ENCODE measurements at regions not wholly inside any gene's neighbourhood (a gene's known extent, or its start where the extent isn't known, plus 50 kb on each side); places are given as distances from the start of the nearest gene placed in this dataset.

GRCh38 chr15:72864681-72865080 is 81.1 kb upstream of the ADPGK start:
- H3K27me3 ChIP-seq (ENCODE audit: insufficient read depth, low read length), result no peaks in the 10 kb centered on the region
- no peak overlapping the region for H3K27ac ChIP-seq (ENCODE audit: low read depth, low read length)
- H3K79me2 ChIP-seq (ENCODE audit: insufficient read depth, low read length), result no peaks in the 10 kb centered on the region
- no peak for DNase-seq (ENCODE audit: insufficient read length, low spot score, missing footprints)
- no peaks in the 10 kb centered on the region for H3K4me1 ChIP-seq (ENCODE audit: insufficient read depth, low read length)
- H3K4me3 ChIP-seq (ENCODE audit: insufficient read depth, low read length), result no peak overlapping the region
- H3K4me2 ChIP-seq (ENCODE audit: insufficient read depth, low read length), result no peak overlapping the region
- no peaks in the 10 kb centered on the region for H3K9me3 ChIP-seq (ENCODE audit: low read depth, low read length)
- no peak for TF ChIP-seq CTCF (IDR thresholded peaks at IDR 0.05; ENCODE audit: extremely low read depth, low read depth, low read length)
- no peaks in the 10 kb centered on the region for H3K36me3 ChIP-seq (ENCODE audit: insufficient read depth, low read length)
- no peak overlapping the region for H2AFZ ChIP-seq (ENCODE audit: low read length)
- H4K20me1 ChIP-seq (ENCODE audit: insufficient read depth, low read length), result no peaks in the 10 kb centered on the region

- Histone ChIP-seq H3K79me2 (ENCODE audit: insufficient read depth, low read length) (no peaks in the 10 kb centered on the region), H3K27me3 (ENCODE audit: insufficient read depth, low read length) (no peaks in the 10 kb centered on the region), H3K4me2 (ENCODE audit: insufficient read depth, low read length) (no peak overlapping the region), H3K4me1 (ENCODE audit: insufficient read depth, low read length) (no peaks in the 10 kb centered on the region), H3K36me3 (ENCODE audit: insufficient read depth, low read length) (no peaks in the 10 kb centered on the region), H3K27ac (ENCODE audit: low read depth, low read length) (no peak overlapping the region), H3K4me3 (ENCODE audit: insufficient read depth, low read length) (no peak overlapping the region), H3K9me3 (ENCODE audit: low read depth, low read length) (no peaks in the 10 kb centered on the region), H2AFZ (ENCODE audit: low read length) (no peak overlapping the region), H4K20me1 (ENCODE audit: insufficient read depth, low read length) (no peaks in the 10 kb centered on the region)
- no peak for TF ChIP-seq CTCF (IDR thresholded peaks at IDR 0.05; ENCODE audit: extremely low read depth, low read depth, low read length)
- DNase-seq (ENCODE audit: insufficient read length, low spot score, missing footprints), result no peak
Measured at GRCh38 chr15:72861354-72861910, 77.9 kb upstream of the ADPGK start.

- no peaks in the 10 kb centered on the region for H3K27me3 ChIP-seq (ENCODE audit: insufficient read depth, low read length)
- no peak overlapping the region for H3K4me3 ChIP-seq (ENCODE audit: insufficient read depth, low read length)
- no peaks in the 10 kb centered on the region for H3K36me3 ChIP-seq (ENCODE audit: insufficient read depth, low read length)
- no peak for DNase-seq (ENCODE audit: insufficient read length, low spot score, missing footprints)
- no peak overlapping the region for H2AFZ ChIP-seq (ENCODE audit: low read length)
- no peaks in the 10 kb centered on the region for H3K79me2 ChIP-seq (ENCODE audit: insufficient read depth, low read length)
- no peak overlapping the region for H3K4me2 ChIP-seq (ENCODE audit: insufficient read depth, low read length)
- no peaks in the 10 kb centered on the region for H4K20me1 ChIP-seq (ENCODE audit: insufficient read depth, low read length)
- TF ChIP-seq CTCF (IDR thresholded peaks at IDR 0.05; ENCODE audit: extremely low read depth, low read depth, low read length), result no peak
- H3K4me1 ChIP-seq (ENCODE audit: insufficient read depth, low read length), result no peaks in the 10 kb centered on the region
- H3K9me3 ChIP-seq (ENCODE audit: low read depth, low read length), result no peaks in the 10 kb centered on the region
- H3K27ac ChIP-seq (ENCODE audit: low read depth, low read length), result no peak overlapping the region
Measured at GRCh38 chr15:72859757-72860145, 76.2 kb upstream of the ADPGK start.

GRCh38 chr15:72859017-72859756 is 75.6 kb upstream of the ADPGK start:
- Histone ChIP-seq H3K9me3 (ENCODE audit: low read depth, low read length) (no peaks in the 10 kb centered on the region), H3K36me3 (ENCODE audit: insufficient read depth, low read length) (no peaks in the 10 kb centered on the region), H3K4me1 (ENCODE audit: insufficient read depth, low read length) (no peaks in the 10 kb centered on the region), H3K27ac (ENCODE audit: low read depth, low read length) (no peak overlapping the region), H3K4me3 (ENCODE audit: insufficient read depth, low read length) (no peak overlapping the region), H2AFZ (ENCODE audit: low read length) (no peak overlapping the region), H3K79me2 (ENCODE audit: insufficient read depth, low read length) (no peaks in the 10 kb centered on the region), H3K27me3 (ENCODE audit: insufficient read depth, low read length) (no peaks in the 10 kb centered on the region), H3K4me2 (ENCODE audit: insufficient read depth, low read length) (no peak overlapping the region), H4K20me1 (ENCODE audit: insufficient read depth, low read length) (no peaks in the 10 kb centered on the region)
- TF ChIP-seq CTCF (IDR thresholded peaks at IDR 0.05; ENCODE audit: extremely low read depth, low read depth, low read length), result no peak
- DNase-seq (ENCODE audit: insufficient read length, low spot score, missing footprints), result no peak
